ENCODE measurements at regions not wholly inside any gene's neighbourhood (a gene's known extent, or its start where the extent isn't known, plus 50 kb on each side); places are given as distances from the start of the nearest gene placed in this dataset.

- TF ChIP-seq CTCF (IDR thresholded peaks at IDR 0.05; ENCODE audit: low read depth, low read length, poor library complexity, severe bottlenecking) (no peak), EZH2phosphoT487 (IDR thresholded peaks at IDR 0.05; ENCODE audit: borderline replicate concordance, low read length) (no peak)
Measured at GRCh38 chr9:81387360-81388106, 301.8 kb downstream of the TLE1 start.
